ENCODE measurements at regions not wholly inside any gene's neighbourhood (a gene's known extent, or its start where the extent isn't known, plus 50 kb on each side); places are given as distances from the start of the nearest gene placed in this dataset.
"Not testable (repeated sequence)": the region's sequence is repeated elsewhere in the genome, so short reads cannot be mapped to it uniquely, and the experiment has no call there.

DNA sequence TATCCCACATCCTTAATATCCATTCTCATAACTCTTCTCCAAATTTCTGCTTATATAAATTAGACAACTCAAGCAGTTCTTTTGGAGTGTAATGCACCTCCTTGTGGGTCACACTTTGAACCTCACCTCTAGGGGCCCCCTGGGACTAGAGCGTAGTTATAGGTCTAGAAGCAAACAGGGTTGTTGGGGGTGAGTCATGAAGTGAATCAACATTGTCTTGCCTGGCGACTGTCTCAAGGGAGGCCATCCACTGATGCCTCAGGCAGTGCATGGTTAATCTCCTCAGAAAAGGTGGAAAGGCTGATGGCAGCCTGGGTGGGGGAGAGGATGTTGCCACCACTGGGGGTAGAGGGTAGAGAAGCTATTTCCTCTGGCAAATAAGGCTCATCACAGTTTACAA, 129.1 kb downstream of the TNFRSF21 start:
- Mint-ChIP-seq H3K27ac (no peak overlapping the region), H3K36me3 (ENCODE audit: low read depth) (no peaks in the 10 kb centered on the region), H3K4me3 (no peak overlapping the region), H3K4me1 (no peaks in the 10 kb centered on the region), H3K27me3 (no peaks in the 10 kb centered on the region), H3K9me3 (no peaks in the 10 kb centered on the region)
- ChIA-PET CTCF (no interaction called here), POLR2A (no interaction called here)
- DNase-seq, result no peak

DNA sequence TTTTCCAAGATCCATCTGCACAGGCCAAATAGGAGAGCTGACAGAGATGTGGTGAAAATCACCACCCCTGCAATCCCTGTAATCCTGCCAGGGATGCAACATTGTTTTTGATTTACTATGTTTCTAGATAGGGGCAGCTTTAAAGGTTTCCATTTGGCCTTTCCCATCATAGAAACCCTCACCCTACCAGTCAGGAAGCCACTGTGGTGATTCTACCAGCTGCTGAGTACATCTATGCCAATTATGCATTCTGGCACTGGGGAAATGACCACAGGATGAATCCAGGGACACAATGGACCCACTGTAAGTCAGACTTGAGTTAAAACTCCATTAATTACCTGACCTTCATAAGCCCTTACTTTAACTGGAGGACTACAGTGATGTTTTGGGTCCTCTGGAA, 130.4 kb downstream of the TNFRSF21 start:
- Mint-ChIP-seq H3K27ac (no peak overlapping the region), H3K4me1 (no peaks in the 10 kb centered on the region), H3K36me3 (ENCODE audit: low read depth) (no peaks in the 10 kb centered on the region), H3K27me3 (no peaks in the 10 kb centered on the region), H3K9me3 (no peaks in the 10 kb centered on the region), H3K4me3 (no peak overlapping the region)
- POLR2A ChIA-PET, result no interaction called here
- CTCF ChIA-PET, result no interaction called here
- no peak for DNase-seq

DNA sequence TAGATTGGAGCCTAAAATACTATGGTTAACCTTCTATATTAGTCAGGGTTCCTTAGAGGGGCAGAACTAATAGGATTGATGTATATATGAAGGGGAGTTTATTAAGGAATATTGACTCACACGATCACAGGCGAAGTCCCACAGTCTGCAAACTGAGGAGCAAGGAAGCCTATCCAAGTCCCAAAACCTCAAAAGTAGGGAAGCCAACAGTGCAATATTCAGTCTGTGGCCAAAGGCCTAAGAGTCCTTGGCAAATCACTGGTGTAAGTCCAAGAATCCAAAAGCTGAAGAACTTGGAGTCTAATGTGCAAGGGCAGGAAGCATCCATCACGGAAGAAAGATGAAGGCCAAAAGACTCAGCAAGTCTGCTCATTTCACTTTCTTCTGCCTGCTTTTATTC, 133.5 kb upstream of the ADGRF1 start:
- Mint-ChIP-seq H3K4me1 (no peaks in the 10 kb centered on the region), H3K9me3 (no peaks in the 10 kb centered on the region), H3K27me3 (no peaks in the 10 kb centered on the region), H3K27ac (no peak overlapping the region), H3K4me3 (no peak overlapping the region), H3K36me3 (ENCODE audit: low read depth) (no peaks in the 10 kb centered on the region)
- CTCF ChIA-PET, result no interaction called here
- no peak for DNase-seq
- POLR2A ChIA-PET, result no interaction called here

DNA sequence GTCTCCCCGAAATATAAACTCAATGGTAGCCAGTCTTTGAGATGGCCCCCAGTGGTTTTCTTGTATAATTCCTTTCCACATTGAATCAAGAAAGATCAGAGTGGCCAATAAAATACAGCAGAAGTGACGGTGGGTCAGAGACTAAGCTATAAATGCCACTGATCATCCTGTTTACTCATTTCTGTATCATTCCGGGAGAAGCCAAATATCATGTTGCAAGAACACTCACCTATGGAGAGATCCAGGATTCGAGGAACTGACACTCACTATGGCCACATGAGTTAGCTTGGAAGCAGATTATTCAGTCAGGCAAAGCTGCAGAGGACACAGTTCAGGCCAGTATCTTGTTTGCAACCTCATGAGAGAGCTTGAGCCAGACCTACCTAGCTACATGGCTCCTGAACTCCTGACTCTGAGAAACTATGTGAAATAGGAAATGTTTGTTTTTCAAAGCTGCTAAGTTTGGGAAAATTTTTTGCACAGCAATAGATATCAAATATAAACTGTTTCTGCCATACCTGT, 132.4 kb upstream of the ADGRF1 start:
- DNase-seq, result no peak
- Mint-ChIP-seq H3K4me3 (no peak overlapping the region), H3K27ac (no peak overlapping the region), H3K9me3 (no peaks in the 10 kb centered on the region), H3K27me3 (no peaks in the 10 kb centered on the region), H3K36me3 (ENCODE audit: low read depth) (no peaks in the 10 kb centered on the region), H3K4me1 (no peaks in the 10 kb centered on the region)
- ChIA-PET CTCF (no interaction called here), POLR2A (no interaction called here)

DNA sequence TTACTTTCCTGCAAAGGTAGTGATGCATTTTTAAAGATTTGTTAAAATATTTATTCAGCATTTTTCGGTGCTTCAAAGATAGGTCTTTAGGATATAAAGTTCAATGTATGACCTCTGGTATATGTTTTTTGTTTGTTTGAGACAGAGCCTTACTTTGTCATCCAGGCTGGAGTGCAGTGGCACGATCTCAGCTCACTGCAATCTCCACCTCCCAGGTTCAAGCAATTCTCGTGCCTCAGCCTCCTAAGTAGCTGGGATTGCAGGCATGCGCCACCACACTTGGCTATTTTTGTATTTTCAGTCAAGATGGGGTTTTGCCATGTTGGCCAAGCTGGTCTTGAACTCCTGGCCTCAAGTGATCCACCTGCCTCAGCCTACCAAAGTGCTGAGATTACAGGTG, 131.9 kb upstream of the ADGRF1 start:
- H3K36me3 Mint-ChIP-seq (ENCODE audit: low read depth); DNase-seq; CTCF ChIA-PET; H3K9me3 Mint-ChIP-seq; H3K4me3 Mint-ChIP-seq; H3K27ac Mint-ChIP-seq; POLR2A ChIA-PET; H3K27me3 Mint-ChIP-seq; H3K4me1 Mint-ChIP-seq: not testable (repeated sequence)

DNA sequence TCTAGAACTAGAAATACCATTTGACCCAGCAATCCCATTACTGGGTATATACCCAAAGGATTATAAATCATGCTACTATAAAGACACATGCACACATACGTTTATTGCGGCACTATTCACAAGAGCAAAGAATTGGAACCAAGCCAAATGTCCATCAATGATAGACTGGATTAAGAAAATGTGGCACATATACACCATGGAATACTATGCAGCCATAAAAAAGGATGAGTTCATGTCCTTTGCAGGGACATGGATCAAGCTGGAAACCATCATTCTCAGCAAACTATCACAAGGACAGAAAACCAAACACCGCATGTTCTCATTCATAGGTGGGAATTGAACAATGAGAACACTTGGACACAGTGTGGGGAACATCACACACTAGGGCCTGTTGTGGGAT, 131.0 kb upstream of the ADGRF1 start:
- DNase-seq; H3K4me3 Mint-ChIP-seq; H3K9me3 Mint-ChIP-seq; CTCF ChIA-PET; POLR2A ChIA-PET; H3K36me3 Mint-ChIP-seq (ENCODE audit: low read depth); H3K27ac Mint-ChIP-seq; H3K4me1 Mint-ChIP-seq; H3K27me3 Mint-ChIP-seq: not testable (repeated sequence)

DNA sequence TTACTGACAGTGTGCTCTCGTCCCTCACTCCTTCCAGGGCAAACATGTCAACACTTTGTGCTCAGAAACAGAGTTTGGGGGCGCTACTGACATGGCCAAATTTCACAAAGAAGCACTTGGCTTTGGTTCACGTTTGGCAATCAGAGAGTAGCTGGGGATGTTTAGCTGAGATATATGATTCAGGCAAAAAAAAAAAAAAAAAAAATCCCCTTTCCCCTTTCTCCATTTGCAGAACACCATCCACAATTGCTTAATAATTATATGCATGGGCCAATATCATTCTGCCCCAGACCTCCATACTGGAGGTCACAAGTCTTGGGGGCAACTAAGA, 128.4 kb upstream of the ADGRF1 start:
- CTCF ChIA-PET, result no interaction called here

DNA sequence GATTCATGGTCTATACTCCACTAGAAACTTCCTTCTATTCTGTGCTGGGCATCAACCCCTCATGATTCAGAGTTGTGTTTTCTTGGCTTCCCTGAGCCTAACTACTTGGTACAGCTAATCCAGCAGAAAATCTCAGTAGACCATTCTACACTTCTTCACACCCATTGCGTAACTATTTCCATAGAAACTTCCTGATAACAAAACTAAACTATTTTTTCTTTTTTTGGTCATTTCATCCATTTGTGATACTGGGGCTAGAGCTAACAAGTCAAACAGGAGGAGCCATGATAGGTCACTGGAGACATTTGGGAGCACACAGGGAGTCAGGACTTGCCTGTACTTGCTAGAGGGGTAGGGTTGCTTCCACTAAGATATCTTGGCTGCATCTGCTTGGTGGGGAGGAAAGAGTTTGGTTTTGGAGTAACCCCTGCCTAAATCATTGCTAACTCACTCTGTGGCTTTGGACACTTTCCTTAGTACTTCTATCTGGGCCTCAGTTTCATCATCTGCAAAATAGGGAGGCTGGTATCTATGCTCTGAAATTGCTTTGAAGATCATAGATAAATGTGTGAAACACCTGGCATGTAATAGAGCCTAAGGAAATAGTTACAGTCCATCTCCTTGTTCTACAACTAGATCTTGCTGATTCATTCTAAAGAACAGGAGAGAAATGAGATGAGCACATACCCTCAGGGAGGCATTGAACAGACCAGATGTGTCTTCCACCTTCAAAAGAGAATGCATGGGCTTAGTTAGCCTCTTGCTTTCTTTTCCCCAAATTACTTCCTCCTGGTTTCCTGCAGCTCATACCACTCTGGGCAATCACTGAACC, 127.9 kb upstream of the ADGRF1 start:
- CTCF ChIA-PET, result no interaction called here
- Mint-ChIP-seq H3K36me3 (ENCODE audit: low read depth) (no peaks in the 10 kb centered on the region), H3K4me1 (no peaks in the 10 kb centered on the region), H3K9me3 (no peaks in the 10 kb centered on the region), H3K27ac (no peak overlapping the region), H3K27me3 (no peaks in the 10 kb centered on the region), H3K4me3 (no peak overlapping the region)
- POLR2A ChIA-PET, result no interaction called here
- no peak for DNase-seq

More for the DNA sequence above, 128.4 kb upstream of the ADGRF1 start:
- DNase-seq, result no peak
- Mint-ChIP-seq H3K27me3 (no peaks in the 10 kb centered on the region), H3K4me1 (no peaks in the 10 kb centered on the region), H3K4me3 (no peak overlapping the region), H3K36me3 (ENCODE audit: low read depth) (no peaks in the 10 kb centered on the region), H3K9me3 (no peaks in the 10 kb centered on the region), H3K27ac (no peak overlapping the region)
- POLR2A ChIA-PET, result no interaction called here

DNA sequence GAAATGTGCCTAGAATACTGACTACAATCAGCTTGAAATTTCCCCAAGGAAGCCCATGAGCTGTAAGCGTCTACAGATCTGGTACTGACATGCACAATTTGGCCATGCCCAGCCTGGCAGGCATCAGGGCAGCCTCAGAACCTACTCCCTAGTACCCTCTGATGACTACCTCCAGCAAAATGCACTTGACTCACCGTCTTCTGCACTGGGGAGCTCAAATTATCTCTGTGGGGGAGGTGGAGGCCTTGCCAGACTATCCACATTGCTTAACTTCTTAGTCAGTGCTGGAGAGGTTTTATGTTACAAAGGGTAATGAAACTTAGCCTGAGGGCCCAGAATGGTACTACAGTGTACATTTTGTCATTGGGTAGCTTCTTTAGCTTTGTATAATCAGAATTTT, 126.0 kb upstream of the ADGRF1 start:
- H3K27me3 Mint-ChIP-seq, result no peaks in the 10 kb centered on the region
- DNase-seq, result no peak
- H3K27ac Mint-ChIP-seq, result no peak overlapping the region
- H3K4me3 Mint-ChIP-seq, result no peak overlapping the region
- no peaks in the 10 kb centered on the region for H3K4me1 Mint-ChIP-seq
- ChIA-PET POLR2A (no interaction called here), CTCF (no interaction called here)
- no peaks in the 10 kb centered on the region for H3K36me3 Mint-ChIP-seq (ENCODE audit: low read depth)
- no peaks in the 10 kb centered on the region for H3K9me3 Mint-ChIP-seq

DNA sequence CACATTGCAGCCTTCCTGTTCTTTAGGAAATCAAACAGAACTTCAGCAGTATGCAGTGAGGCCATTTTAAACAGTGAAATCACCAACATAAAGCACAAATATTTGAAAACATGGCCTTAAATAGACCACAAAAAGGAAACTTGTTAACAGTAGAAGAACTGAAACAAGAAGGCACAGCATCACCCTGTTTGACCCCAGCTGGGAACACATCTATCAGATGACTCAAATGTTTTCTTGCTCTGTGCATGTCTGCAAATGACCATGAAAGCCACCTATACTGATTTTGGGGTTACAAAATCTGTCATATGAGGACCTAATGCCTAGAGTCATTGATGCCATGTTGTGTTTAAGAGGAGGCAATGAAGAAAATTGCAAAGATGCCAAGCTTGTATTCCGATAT, 123.8 kb upstream of the ADGRF1 start:
- Mint-ChIP-seq H3K9me3 (no peaks in the 10 kb centered on the region), H3K4me3 (no peak overlapping the region), H3K27ac (no peak overlapping the region), H3K36me3 (ENCODE audit: low read depth) (no peaks in the 10 kb centered on the region), H3K4me1 (no peaks in the 10 kb centered on the region), H3K27me3 (no peaks in the 10 kb centered on the region)
- ChIA-PET CTCF (no interaction called here), POLR2A (no interaction called here)
- DNase-seq, result no peak

DNA sequence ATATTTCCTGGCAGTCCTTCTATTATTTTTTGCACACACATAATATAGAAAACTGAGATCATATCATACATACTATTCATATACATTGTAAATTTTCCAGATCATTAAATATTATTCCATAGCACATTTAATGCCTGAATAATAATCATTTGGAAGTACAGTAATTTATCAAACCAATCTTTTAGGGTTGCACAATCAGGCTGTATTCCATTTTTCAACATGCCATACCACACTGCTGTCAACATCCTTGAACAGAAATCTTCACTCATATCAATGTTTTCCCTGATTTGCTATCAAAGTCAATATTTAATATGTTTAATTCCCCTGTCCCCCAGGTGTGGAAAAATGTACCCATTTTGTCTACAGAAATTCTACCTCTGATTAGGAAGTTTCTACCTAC, 122.7 kb upstream of the ADGRF1 start:
- no peaks in the 10 kb centered on the region for H3K4me1 Mint-ChIP-seq
- CTCF ChIA-PET, result no interaction called here
- H3K36me3 Mint-ChIP-seq (ENCODE audit: low read depth), result no peaks in the 10 kb centered on the region
- POLR2A ChIA-PET, result no interaction called here
- H3K27ac Mint-ChIP-seq, result no peak overlapping the region
- DNase-seq, result no peak
- no peaks in the 10 kb centered on the region for H3K27me3 Mint-ChIP-seq
- H3K4me3 Mint-ChIP-seq, result no peak overlapping the region
- no peaks in the 10 kb centered on the region for H3K9me3 Mint-ChIP-seq

DNA sequence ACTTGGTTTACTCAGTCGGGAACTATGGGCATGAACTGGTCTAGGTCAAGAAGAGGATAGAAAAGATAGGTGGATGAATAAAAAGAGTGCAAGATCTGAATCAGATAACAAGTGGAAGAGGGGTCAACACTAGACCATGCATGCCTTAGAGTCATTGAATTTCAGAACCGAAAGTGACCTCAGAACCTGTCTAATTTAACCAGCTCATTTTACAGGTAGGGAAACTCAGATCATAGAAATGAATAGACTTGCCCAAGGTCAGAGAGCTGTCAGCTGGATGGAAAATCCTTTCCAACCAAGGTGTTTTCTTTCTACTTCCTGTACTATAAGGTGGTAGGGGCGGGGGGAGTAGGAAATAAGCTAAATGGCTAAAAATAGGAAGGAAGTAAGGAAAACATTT, 121.4 kb upstream of the ADGRF1 start:
- no peak for DNase-seq

DNA sequence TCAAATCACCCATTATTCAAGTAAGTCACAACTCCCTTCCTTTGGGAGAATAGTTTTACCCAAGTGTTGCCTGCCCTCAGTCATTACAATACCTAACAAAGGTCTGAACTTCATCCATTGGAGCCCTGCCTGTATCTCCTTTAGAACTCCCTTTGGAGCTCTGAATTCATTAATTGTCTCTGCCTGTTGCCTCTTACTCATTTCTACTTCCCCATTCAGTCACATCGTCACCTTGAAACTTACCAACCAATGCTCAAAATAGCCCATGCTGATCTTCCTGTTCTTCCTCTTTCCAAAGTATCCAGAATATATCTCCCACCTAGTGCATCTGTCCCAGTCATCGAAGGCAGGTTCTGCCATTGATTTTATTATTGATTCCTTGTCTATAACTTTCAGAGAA, 120.7 kb upstream of the ADGRF1 start:
- Mint-ChIP-seq H3K4me1 (no peaks in the 10 kb centered on the region), H3K27ac (no peak overlapping the region), H3K9me3 (no peaks in the 10 kb centered on the region), H3K4me3 (no peak overlapping the region), H3K27me3 (no peaks in the 10 kb centered on the region), H3K36me3 (ENCODE audit: low read depth) (no peaks in the 10 kb centered on the region)
- DNase-seq, result no peak
- ChIA-PET CTCF (no interaction called here), POLR2A (no interaction called here)

More for the DNA sequence above, 121.4 kb upstream of the ADGRF1 start:
- no peaks in the 10 kb centered on the region for H3K9me3 Mint-ChIP-seq
- ChIA-PET POLR2A (no interaction called here), CTCF (no interaction called here)
- H3K36me3 Mint-ChIP-seq (ENCODE audit: low read depth), result no peaks in the 10 kb centered on the region
- H3K27me3 Mint-ChIP-seq, result no peaks in the 10 kb centered on the region
- H3K4me1 Mint-ChIP-seq, result no peaks in the 10 kb centered on the region
- H3K4me3 Mint-ChIP-seq, result no peak overlapping the region
- no peak overlapping the region for H3K27ac Mint-ChIP-seq

DNA sequence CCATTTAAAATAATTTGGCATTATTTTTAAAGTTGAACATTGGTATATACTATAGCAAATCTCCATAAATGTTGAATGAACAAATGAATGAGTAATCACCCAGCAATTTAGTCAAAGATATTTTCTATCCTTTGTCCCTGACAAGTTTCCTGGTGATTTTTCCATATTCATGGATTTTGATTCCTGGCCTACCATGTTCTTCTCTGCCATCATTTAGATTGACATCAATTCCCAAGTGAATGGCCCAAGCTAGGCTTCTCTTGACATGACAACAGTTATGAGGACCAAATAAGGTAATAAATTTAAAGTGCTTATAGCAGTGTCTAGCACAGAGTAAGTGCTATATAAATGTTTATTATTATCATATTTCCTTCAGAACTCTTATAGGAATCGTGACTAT, 120.1 kb upstream of the ADGRF1 start:
- no peaks in the 10 kb centered on the region for H3K36me3 Mint-ChIP-seq (ENCODE audit: low read depth)
- POLR2A ChIA-PET, result no interaction called here
- H3K9me3 Mint-ChIP-seq, result no peaks in the 10 kb centered on the region
- H3K27me3 Mint-ChIP-seq, result no peaks in the 10 kb centered on the region
- CTCF ChIA-PET, result no interaction called here
- no peak overlapping the region for H3K4me3 Mint-ChIP-seq
- no peak for DNase-seq
- H3K4me1 Mint-ChIP-seq, result no peaks in the 10 kb centered on the region
- no peak overlapping the region for H3K27ac Mint-ChIP-seq

Measured in activated CD4-positive, alpha-beta memory T cell treated with anti-CD3 and anti-CD28 coated beads, Interleukin-2, amount 10 ng/mL, durations not matched to agents 7 days and 5 days (primary cell).